PC-3 (cell line): ENCODE measurements at regions not wholly inside any gene's neighbourhood (a gene's known extent, or its start where the extent isn't known, plus 50 kb on each side); places are given as distances from the start of the nearest gene placed in this dataset.

ENCODE experiments used
- ATAC-seq: fragments of 200-7000 bp; cut with Tn5 transposase; 2 replicates; pipeline ENCODE4 v1.9.1; 2020; ENCODE audit warnings: mild to moderate bottlenecking, moderate library complexity
- BruUV-seq: library from RNA; stranded (reverse); fragments of 400-500 nt; replicated peaks from 2 replicates; lab custom pipeline; 2021; lab: Mats Ljungman, UMichigan
- CTCF ChIA-PET: fragments of 300-600 bp; sonication (Branson Sonifier 250); formaldehyde crosslinking; loops from one replicate; lab custom pipeline; 2022; ENCODE audit warnings: antibody characterized with exemption; lab: Charles Lee
- POLR2A ChIA-PET: fragments of 300-600 bp; sonication (Branson Sonifier 250); formaldehyde crosslinking; loops from one replicate; lab custom pipeline; 2022; ENCODE audit warnings: antibody characterized with exemption; ENCODE audit not compliant: unreplicated experiment; lab: Charles Lee
- DNase-seq: peaks from one replicate; pipeline ENCODE4 v3.0.0-alpha.2; 2015
- H2AFZ ChIP-seq: fragments of 300-600 bp; sonication (generic); 2 replicates; pipeline ENCODE4 v1.6.0; 2016; ENCODE audit warnings: antibody characterized with exemption, low read length
- H3F3A ChIP-seq: fragments of 300-600 bp; sonication (generic); one replicate; pipeline ENCODE4 v1.6.0; 2017; ENCODE audit warnings: antibody characterized with exemption, low read length, control low read depth, mild to moderate bottlenecking; ENCODE audit not compliant: unreplicated experiment
- H3K27ac ChIP-seq: fragments of 300-600 bp; sonication (generic); 2 replicates; pipeline ENCODE4 v1.5.1; 2016; ENCODE audit warnings: mild to moderate bottlenecking, low read length
- H3K27me3 ChIP-seq: fragments of 300-600 bp; sonication (generic); 2 replicates; pipeline ENCODE4 v1.6.1; 2016; ENCODE audit warnings: low read length, mixed read lengths
- H3K36me3 ChIP-seq: fragments of 300-600 bp; sonication (generic); 2 replicates; pipeline ENCODE4 v1.6.1; 2016; ENCODE audit warnings: low read depth, mixed run types, low read length, mixed read lengths
- H3K4me1 ChIP-seq: fragments of 300-600 bp; sonication (generic); 2 replicates; pipeline ENCODE4 v1.5.1; 2016; ENCODE audit warnings: low read length; ENCODE audit not compliant: insufficient read depth
- H3K4me2 ChIP-seq: fragments of 300-600 bp; sonication (generic); 2 replicates; pipeline ENCODE4 v1.6.0; 2016; ENCODE audit warnings: low read length
- H3K4me3 ChIP-seq: fragments of 300-600 bp; sonication (generic); 2 replicates; pipeline ENCODE4 v1.5.1; 2016; ENCODE audit warnings: mild to moderate bottlenecking, low read length, mixed read lengths
- H3K79me2 ChIP-seq: fragments of 300-600 bp; sonication (generic); 2 replicates; pipeline ENCODE4 v1.6.1; 2017; ENCODE audit warnings: low read length, mixed read lengths
- H3K9ac ChIP-seq: fragments of 300-600 bp; sonication (generic); 2 replicates; pipeline ENCODE4 v1.6.0; 2016; ENCODE audit warnings: mild to moderate bottlenecking, low read length
- H3K9me2 ChIP-seq: fragments of 300-600 bp; sonication (generic); replicated peaks from 2 replicates; pipeline ENCODE4 v1.6.1; 2016; ENCODE audit warnings: mixed run types, low read length, mixed read lengths
- H3K9me3 ChIP-seq: fragments of 300-600 bp; sonication (generic); 2 replicates; pipeline ENCODE4 v1.6.1; 2016; ENCODE audit warnings: low read length, mixed read lengths
- H4K20me1 ChIP-seq: fragments of 300-600 bp; sonication (generic); 2 replicates; pipeline ENCODE4 v1.6.1; 2016; ENCODE audit warnings: low read length, mixed read lengths
- CTCF ChIP-seq: fragments of 300-600 bp; sonication (generic); conservative IDR thresholded peaks from 2 replicates; pipeline ENCODE4 v1.5.1; 2017; ENCODE audit warnings: antibody characterized with exemption, low read depth, mild to moderate bottlenecking, low read length
- EZH2 ChIP-seq: fragments of 300-600 bp; sonication (generic); IDR thresholded peaks from one replicate; pipeline ENCODE4 v1.6.1; 2017; ENCODE audit warnings: antibody characterized with exemption, mild to moderate bottlenecking, low read length; ENCODE audit not compliant: unreplicated experiment
- EZH2phosphoT487 ChIP-seq: fragments of 300-600 bp; sonication (generic); IDR thresholded peaks from 2 replicates; pipeline ENCODE4 v1.6.1; 2018; ENCODE audit warnings: mild to moderate bottlenecking, antibody characterized with exemption, low read length, borderline replicate concordance
- intact Hi-C: fragments of 100-400 bp; cut with micrococcal nuclease; formaldehyde crosslinking; loops from 2 replicates; pipeline ENCODE4 v1.9.0; 2023

DNA sequence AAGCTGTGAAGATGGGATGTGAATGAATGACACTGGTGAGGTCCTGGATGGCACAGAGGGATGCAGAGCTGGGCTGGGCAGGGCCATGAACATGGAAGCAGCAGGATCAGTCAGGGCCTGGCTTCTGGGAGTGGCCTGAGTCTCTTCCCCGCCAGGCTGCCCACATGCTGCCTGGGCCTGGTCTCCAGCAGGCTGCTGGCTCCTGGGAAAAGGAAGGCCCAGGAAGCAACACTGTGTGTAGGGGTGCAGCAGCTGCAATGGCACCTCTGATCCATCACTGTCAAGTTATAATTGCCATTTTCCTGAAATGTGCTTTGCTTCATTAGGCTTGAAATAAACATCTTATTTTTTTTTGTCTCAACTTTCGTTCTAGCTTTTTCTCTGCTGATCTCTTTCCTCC lies 260.2 kb upstream of the N4BP1 start:
- ATAC-seq = no peak
- no TSS peak for BruUV-seq

GRCh38 chr16:48865520-48865919 lies 255.5 kb upstream of the N4BP1 start:
- Histone ChIP-seq H4K20me1 (no peaks in the 10 kb centered on the region), H3K36me3 (no peaks in the 10 kb centered on the region), H3K4me2 (no peak overlapping the region), H2AFZ (no peak overlapping the region), H3K9me3 (no peaks in the 10 kb centered on the region), H3K27me3 (no peaks in the 10 kb centered on the region), H3K4me1 (no peaks in the 10 kb centered on the region), H3K27ac (no peak overlapping the region), H3K9me2 (no peaks in the 10 kb centered on the region), H3K79me2 (no peaks in the 10 kb centered on the region), H3K9ac (no peak overlapping the region), H3K4me3 (no peak overlapping the region), H3F3A (no peaks in the 10 kb centered on the region)
- intact Hi-C loops = no loop called here
- no TSS peak for BruUV-seq
- no peak for ATAC-seq
- CTCF ChIA-PET = no interaction called here
- POLR2A ChIA-PET = no interaction called here
- no peak for DNase-seq
- no peak for TF ChIP-seq EZH2
- no peak for TF ChIP-seq CTCF
- no peak for TF ChIP-seq EZH2phosphoT487

More for the DNA sequence above, 260.2 kb upstream of the N4BP1 start:
- H3K4me1 ChIP-seq = no peaks in the 10 kb centered on the region
- H3K27ac ChIP-seq = no peak overlapping the region
- no peaks in the 10 kb centered on the region for H3K9me3 ChIP-seq
- no peak overlapping the region for H3K4me3 ChIP-seq
- ChIA-PET POLR2A (no interaction called here), CTCF (no interaction called here)
- TF ChIP-seq CTCF (no peak), EZH2 (no peak), EZH2phosphoT487 (no peak)
- H2AFZ ChIP-seq = no peak overlapping the region
- no peaks in the 10 kb centered on the region for H3K79me2 ChIP-seq
- H3K4me2 ChIP-seq = no peak overlapping the region
- no peak for DNase-seq
- intact Hi-C loops = no loop called here
- no peaks in the 10 kb centered on the region for H3K9me2 ChIP-seq
- H3K27me3 ChIP-seq = no peaks in the 10 kb centered on the region
- H4K20me1 ChIP-seq = no peaks in the 10 kb centered on the region
- H3F3A ChIP-seq = no peaks in the 10 kb centered on the region
- no peaks in the 10 kb centered on the region for H3K36me3 ChIP-seq
- H3K9ac ChIP-seq = no peak overlapping the region

- no peaks in the 10 kb centered on the region for H3K27me3 ChIP-seq
- no peaks in the 10 kb centered on the region for H3K9me3 ChIP-seq
- H3K4me1 ChIP-seq = no peaks in the 10 kb centered on the region
- no peak for DNase-seq
- H3K27ac ChIP-seq = no peak overlapping the region
- intact Hi-C loops = no loop called here
- no peak overlapping the region for H3K4me2 ChIP-seq
- H3F3A ChIP-seq = no peaks in the 10 kb centered on the region
- no peaks in the 10 kb centered on the region for H3K79me2 ChIP-seq
- H3K36me3 ChIP-seq = no peaks in the 10 kb centered on the region
- BruUV-seq = no TSS peak
- no peak overlapping the region for H3K4me3 ChIP-seq
- H3K9me2 ChIP-seq = no peaks in the 10 kb centered on the region
- no peak overlapping the region for H3K9ac ChIP-seq
- TF ChIP-seq EZH2 (no peak), CTCF (peak; percentile 21; the same call in 1 of the 2 replicates), EZH2phosphoT487 (no peak)
- ChIA-PET CTCF (no interaction called here), POLR2A (no interaction called here)
- H4K20me1 ChIP-seq = no peaks in the 10 kb centered on the region
- no peak overlapping the region for H2AFZ ChIP-seq
- no peak for ATAC-seq
Measured at GRCh38 chr16:48864055-48864454, 254.1 kb upstream of the N4BP1 start.
